K562 (cell line): ENCODE measurements at regions not wholly inside any gene's neighbourhood (a gene's known extent, or its start where the extent isn't known, plus 50 kb on each side); places are given as distances from the start of the nearest gene placed in this dataset.

Experiments
- EP300 ChIP-seq: IDR thresholded peaks from 2 replicates; pipeline ENCODE4 v1.6.1; 2012; ENCODE audit warnings: low read length, improper control_type of control experiment
- EP400 ChIP-seq: fragments of 450-650 bp; IDR thresholded peaks from 2 replicates; pipeline ENCODE4 v1.6.1; 2017; ENCODE audit warnings: antibody characterized with exemption, mild to moderate bottlenecking, moderate library complexity
- FOSL1 ChIP-seq: fragments of 200-800 bp; sonication (Bioruptor generic); conservative IDR thresholded peaks from 2 replicates; pipeline ENCODE4 v1.6.1; 2016; ENCODE audit warnings: missing genetic modification characterization, missing compliant biosample characterization
- IFI16 ChIP-seq: fragments of 250-450 bp; sonication (Bioruptor Pico); IDR thresholded peaks from 2 replicates; pipeline ENCODE4 v2.1.2; 2022; ENCODE audit warnings: mild to moderate bottlenecking, inconsistent platforms
- JUND ChIP-seq, 2 experiments: IDR thresholded peaks; 2 replicates in 1 of 2; 3 replicates in 1 of 2; pipeline ENCODE4 v1.6.1; 2011; ENCODE audit warnings: borderline replicate concordance in 2 of 2, low read depth in 2 of 2, low read length in 2 of 2, improper control_type of control experiment in 1 of 2, missing biosample characterization in 1 of 2, missing genetic modification characterization in 1 of 2, missing genetic modification reagents in 1 of 2
- MEF2A ChIP-seq: IDR thresholded peaks from 2 replicates; pipeline ENCODE4 v1.6.1; 2011; ENCODE audit warnings: low read depth, mild to moderate bottlenecking, low read length, moderate library complexity; ENCODE audit not compliant: control insufficient read depth
- U2AF1 ChIP-seq: fragments of 200-400 bp; formaldehyde crosslinking; optimal IDR thresholded peaks from 2 replicates; pipeline ENCODE3; 2017; ENCODE audit warnings: mild to moderate bottlenecking, low read depth, low read length, moderate library complexity
- ZNF561 ChIP-seq: fragments of 450-650 bp; formaldehyde crosslinking; conservative IDR thresholded peaks from 2 replicates; pipeline ENCODE4 v1.4.0; 2020; ENCODE audit warnings: mild to moderate bottlenecking, moderate library complexity
- ZNF785 ChIP-seq: fragments of 250-450 bp; sonication (Bioruptor Pico); IDR thresholded peaks from 2 replicates; pipeline ENCODE4 v1.4.0; 2020; ENCODE audit warnings: mild to moderate bottlenecking
- TF ChIP-seq, protein P1 (sequence below): fragments of 200-400 bp; formaldehyde crosslinking; IDR thresholded peaks from 2 replicates; pipeline ENCODE4 v1.6.1; 2017; ENCODE audit warnings: mild to moderate bottlenecking, low read depth, low read length, moderate library complexity

DNA sequence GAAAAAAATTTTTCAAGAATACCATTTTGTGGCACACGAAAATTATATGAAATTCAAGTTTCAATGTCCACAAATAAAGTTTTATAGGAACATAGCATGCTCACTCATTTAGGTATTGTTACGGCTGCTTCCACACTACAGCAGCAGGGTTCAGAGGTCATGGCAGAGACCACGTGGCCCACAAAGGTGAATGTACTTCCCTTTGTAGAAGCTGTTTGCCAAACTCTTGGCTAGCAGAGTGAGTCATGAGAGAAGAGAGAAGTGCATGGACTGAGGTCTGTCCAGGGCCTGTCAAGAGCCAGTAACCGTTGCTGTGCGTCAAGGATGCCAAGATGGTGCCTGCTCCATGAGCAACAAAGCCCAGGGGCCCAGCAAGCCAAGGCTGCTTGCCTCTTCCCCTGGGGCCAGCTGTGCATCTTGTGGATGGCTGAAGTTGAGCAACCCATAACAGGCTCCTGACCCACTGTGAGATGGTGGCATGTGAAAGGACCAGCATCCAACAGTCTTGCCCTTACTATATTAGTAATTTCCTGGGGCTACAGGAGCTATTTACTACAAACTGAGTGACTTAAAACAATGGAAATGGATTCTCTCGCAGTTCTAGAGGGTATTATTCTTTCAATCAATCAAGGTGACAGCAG, 64.8 kb upstream of the ATP5PO start (continued):
- TF ChIP-seq MEF2A (no peak), FOSL1 (peak; percentile 44; the same call in 1 of the 2 replicates), ZNF561 (no peak), IFI16 (no peak), JUND (IDR thresholded peaks at IDR 0.05; ENCODE audit: borderline replicate concordance, low read depth, low read length) (0 out of 2 replicates have a peak, but pooled peaks have one; percentile 14), JUND (tag; IDR thresholded peaks at IDR 0.05; ENCODE audit: borderline replicate concordance, low read depth, low read length) (no peak; the same call in 2 of the 3 replicates), EP300 (no peak), EP400 (no peak), U2AF1 (no peak), ZNF785 (CRISPR knock-in tag) (no peak)
- TF ChIP-seq, protein P1, sequence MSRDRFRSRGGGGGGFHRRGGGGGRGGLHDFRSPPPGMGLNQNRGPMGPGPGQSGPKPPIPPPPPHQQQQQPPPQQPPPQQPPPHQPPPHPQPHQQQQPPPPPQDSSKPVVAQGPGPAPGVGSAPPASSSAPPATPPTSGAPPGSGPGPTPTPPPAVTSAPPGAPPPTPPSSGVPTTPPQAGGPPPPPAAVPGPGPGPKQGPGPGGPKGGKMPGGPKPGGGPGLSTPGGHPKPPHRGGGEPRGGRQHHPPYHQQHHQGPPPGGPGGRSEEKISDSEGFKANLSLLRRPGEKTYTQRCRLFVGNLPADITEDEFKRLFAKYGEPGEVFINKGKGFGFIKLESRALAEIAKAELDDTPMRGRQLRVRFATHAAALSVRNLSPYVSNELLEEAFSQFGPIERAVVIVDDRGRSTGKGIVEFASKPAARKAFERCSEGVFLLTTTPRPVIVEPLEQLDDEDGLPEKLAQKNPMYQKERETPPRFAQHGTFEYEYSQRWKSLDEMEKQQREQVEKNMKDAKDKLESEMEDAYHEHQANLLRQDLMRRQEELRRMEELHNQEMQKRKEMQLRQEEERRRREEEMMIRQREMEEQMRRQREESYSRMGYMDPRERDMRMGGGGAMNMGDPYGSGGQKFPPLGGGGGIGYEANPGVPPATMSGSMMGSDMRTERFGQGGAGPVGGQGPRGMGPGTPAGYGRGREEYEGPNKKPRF, result no peak
